ENCODE measurements at regions not wholly inside any gene's neighbourhood (a gene's known extent, or its start where the extent isn't known, plus 50 kb on each side); places are given as distances from the start of the nearest gene placed in this dataset.
"Not testable (repeated sequence)": the region's sequence is repeated elsewhere in the genome, so short reads cannot be mapped to it uniquely, and the experiment has no call there.

- Histone ChIP-seq H3K27me3 (ENCODE audit: control insufficient read depth, insufficient read depth, low read length) (no peaks in the 10 kb centered on the region), H3K9ac (no peak overlapping the region), H2AFZ (no peak overlapping the region), H3K9me3 (ENCODE audit: control insufficient read depth, low read length) (no peaks in the 10 kb centered on the region), H3K4me1 (no peaks in the 10 kb centered on the region), H3K36me3 (ENCODE audit: control insufficient read depth, insufficient read depth, low read length) (no peaks in the 10 kb centered on the region), H3K79me2 (no peaks in the 10 kb centered on the region), H3K4me3 (ENCODE audit: low read depth, low read length) (no peak overlapping the region), H3K27ac (no peak overlapping the region), H3K4me2 (ENCODE audit: low read length) (no peak overlapping the region)
- no peak for TF ChIP-seq CTCF (IDR thresholded peaks at IDR 0.05)
Measured at GRCh38 chr15:20344601-20345400, 196.8 kb downstream of the GOLGA6L6 start.

DNA sequence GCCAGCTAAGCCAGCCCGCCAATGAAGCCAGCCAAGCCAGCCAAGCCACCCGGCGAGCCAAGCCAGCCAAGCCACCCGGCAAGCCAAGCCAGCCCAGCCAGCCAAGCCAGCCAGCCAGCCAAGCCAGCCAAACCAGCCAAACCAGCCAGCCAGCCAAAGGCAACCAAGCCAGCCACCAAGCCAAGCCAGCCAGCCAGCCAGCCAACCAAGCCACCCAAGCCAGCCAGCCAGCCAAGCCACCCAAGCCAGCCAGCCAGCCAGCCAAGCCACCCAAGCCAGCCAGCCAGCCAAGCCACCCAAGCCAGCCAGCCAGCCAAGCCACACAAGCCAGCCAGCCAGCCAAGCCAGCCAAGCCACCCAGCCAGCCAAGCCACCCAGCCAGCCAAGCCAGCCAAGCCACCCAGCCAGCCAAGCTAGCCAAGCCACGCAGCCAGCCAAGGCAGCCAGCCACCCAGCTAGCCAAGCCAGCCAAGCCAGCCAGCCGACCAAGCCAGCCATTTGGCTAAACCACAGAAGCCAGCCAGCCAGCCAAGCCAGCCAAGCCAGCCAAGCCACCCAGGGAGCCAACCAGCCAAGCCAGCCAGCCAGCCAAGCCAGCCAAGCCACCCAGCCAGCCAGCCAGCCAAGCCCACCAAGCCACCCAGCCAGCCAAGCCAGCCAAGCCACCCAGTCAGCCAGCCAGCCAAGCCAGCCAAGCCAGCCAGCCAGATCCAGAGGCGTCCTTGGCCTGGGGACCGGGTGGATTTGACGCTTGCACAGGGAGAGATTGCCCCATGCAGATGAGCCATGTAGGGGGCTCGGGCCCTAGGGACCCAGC lies 198.0 kb downstream of the GOLGA6L6 start:
- H3K9me3 ChIP-seq (ENCODE audit: control insufficient read depth, low read length); H3K27me3 ChIP-seq (ENCODE audit: control insufficient read depth, insufficient read depth, low read length); H3K4me2 ChIP-seq (ENCODE audit: low read length); H3K79me2 ChIP-seq; H2AFZ ChIP-seq; H3K9ac ChIP-seq; H3K27ac ChIP-seq; H3K4me1 ChIP-seq; H3K36me3 ChIP-seq (ENCODE audit: control insufficient read depth, insufficient read depth, low read length); H3K4me3 ChIP-seq (ENCODE audit: low read depth, low read length): not testable (repeated sequence)

DNA sequence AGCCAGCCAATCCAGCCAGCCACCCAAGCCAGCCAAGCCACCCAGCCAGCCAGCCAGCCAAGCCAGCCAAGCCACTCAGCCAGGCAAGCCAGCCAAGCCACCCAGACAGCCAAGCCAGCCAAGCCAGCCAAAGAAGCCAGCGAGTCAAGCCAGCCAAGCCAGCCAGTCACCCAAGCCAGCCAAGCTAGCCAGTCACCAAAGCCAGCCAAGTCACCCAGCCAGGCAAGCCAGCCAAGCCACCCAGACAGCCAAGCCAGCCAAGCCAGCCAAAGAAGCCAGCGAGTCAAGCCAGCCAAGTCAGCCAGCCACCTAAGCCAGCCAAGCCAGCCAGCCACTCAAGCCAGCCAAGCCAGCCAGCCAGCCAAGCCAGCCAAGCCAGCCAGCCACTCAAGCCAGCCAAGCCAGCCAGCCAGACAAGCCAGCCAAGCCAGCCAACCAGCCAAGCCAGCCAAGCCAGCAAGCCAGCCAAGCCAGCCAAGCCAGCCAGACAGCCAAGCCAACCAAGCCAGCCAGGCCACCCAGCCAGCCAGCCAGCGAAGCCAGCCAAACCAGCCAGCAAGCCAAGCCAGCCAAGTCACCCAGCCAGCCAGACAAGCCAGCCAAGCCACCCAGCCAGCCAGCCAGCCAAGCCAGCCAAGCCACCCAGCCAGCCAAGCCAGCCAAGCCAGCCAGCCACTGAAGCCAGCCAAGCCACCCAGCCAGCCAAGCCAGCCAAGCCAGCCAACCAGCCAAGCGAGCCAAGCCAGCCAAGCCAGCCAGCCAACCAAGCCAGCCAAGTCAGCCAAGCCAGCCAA lies 198.8 kb downstream of the GOLGA6L6 start:
- H2AFZ ChIP-seq; H3K9me3 ChIP-seq (ENCODE audit: control insufficient read depth, low read length); H3K9ac ChIP-seq; H3K27ac ChIP-seq; H3K4me1 ChIP-seq; H3K27me3 ChIP-seq (ENCODE audit: control insufficient read depth, insufficient read depth, low read length); H3K4me2 ChIP-seq (ENCODE audit: low read length); H3K4me3 ChIP-seq (ENCODE audit: low read depth, low read length); H3K36me3 ChIP-seq (ENCODE audit: control insufficient read depth, insufficient read depth, low read length); H3K79me2 ChIP-seq: not testable (repeated sequence)

GRCh38 chr15:20341901-20342600 lies 199.5 kb downstream of the GOLGA6L6 start:
- H3K36me3 ChIP-seq (ENCODE audit: control insufficient read depth, insufficient read depth, low read length): no peaks in the 10 kb centered on the region
- H3K79me2 ChIP-seq: no peaks in the 10 kb centered on the region
- no peak overlapping the region for H3K4me2 ChIP-seq (ENCODE audit: low read length)
- H3K9ac ChIP-seq: no peak overlapping the region
- no peak overlapping the region for H3K4me3 ChIP-seq (ENCODE audit: low read depth, low read length)
- no peak overlapping the region for H3K27ac ChIP-seq
- no peaks in the 10 kb centered on the region for H3K27me3 ChIP-seq (ENCODE audit: control insufficient read depth, insufficient read depth, low read length)
- no peaks in the 10 kb centered on the region for H3K4me1 ChIP-seq
- TF ChIP-seq CTCF (IDR thresholded peaks at IDR 0.05): no peak
- no peak overlapping the region for H2AFZ ChIP-seq
- H3K9me3 ChIP-seq (ENCODE audit: control insufficient read depth, low read length): no peaks in the 10 kb centered on the region

DNA sequence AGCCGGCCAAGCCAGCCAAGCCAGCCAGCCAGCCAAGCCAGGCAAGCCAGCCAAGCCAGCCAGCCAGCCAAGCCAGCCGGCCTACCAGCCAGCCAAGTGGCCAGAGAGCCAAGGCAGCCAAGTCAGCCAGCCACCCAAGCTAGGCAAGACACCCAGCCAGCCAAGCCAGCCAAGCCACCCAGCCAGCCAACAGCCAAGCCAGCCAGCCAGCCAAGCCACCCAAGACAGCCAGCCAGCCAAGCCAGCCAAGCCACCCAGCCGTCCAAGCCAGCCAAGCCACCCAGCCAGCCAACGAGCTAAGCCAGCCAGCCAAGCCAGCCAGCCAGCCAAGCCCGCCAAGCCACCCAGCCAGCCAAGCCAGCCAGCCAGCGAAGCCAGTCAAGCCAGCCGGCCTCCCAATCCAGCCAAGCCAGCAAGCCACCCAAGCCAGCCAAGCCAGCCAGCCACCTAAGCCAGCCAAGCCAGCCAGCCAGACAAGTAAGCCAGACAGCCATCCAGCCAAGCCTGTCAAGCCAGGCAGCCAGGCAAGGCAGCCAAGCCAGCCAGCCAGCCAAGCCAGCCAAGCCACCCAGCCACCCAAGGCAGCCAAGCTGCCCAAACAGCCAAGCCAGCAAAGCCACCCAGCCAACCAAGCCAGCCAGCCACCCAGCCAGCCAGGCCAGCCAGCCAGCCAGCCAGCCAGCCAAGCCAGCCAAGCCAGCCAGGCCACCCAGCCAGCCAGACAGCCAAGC lies 200.5 kb downstream of the GOLGA6L6 start:
- Histone ChIP-seq H3K9me3 (ENCODE audit: control insufficient read depth, low read length) (no peaks in the 10 kb centered on the region), H2AFZ (no peak overlapping the region), H3K36me3 (ENCODE audit: control insufficient read depth, insufficient read depth, low read length) (no peaks in the 10 kb centered on the region), H3K79me2 (no peaks in the 10 kb centered on the region), H3K4me2 (ENCODE audit: low read length) (no peak overlapping the region), H3K4me3 (ENCODE audit: low read depth, low read length) (no peak overlapping the region), H3K27me3 (ENCODE audit: control insufficient read depth, insufficient read depth, low read length) (no peaks in the 10 kb centered on the region), H3K9ac (no peak overlapping the region), H3K27ac (no peak overlapping the region), H3K4me1 (no peaks in the 10 kb centered on the region)
- no peak for TF ChIP-seq CTCF (IDR thresholded peaks at IDR 0.05)
